Right renal pelvis (tissue), 4 donors: ENCODE measurements at regions not wholly inside any gene's neighbourhood (a gene's known extent, or its start where the extent isn't known, plus 50 kb on each side); places are given as distances from the start of the nearest gene placed in this dataset.
A peak's percentile ranks its signal among the peaks of the same experiment; 100 is the strongest.

Experiments
- DNase-seq, 4 donors: peaks; one replicate each; pipeline ENCODE4 v3.0.0-alpha.2; 2013; ENCODE audit warnings: low read depth in 4 of 4, low spot score in 3 of 4, missing footprints in 1 of 4

DNA sequence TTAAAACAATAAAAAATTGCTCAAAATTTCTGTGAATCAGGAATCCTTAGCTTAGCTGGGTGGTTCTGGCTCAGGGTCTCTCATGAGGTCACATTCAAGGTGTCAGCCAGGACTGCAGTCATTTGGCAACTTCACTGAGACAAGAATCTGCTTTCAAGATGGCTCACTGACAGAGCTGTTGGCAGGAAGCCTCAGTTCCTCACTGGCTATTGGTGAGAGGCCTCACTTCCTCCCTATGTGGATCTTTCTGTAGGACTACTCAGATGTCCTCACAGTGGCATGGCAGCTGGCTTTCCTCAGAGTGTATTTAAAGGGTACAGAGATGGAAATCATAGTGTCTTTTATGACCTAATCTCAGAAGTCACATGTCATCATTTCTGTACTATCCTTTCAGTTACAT is 785.7 kb downstream of the ADGRL2 start:
- no peak for DNase-seq

DNA sequence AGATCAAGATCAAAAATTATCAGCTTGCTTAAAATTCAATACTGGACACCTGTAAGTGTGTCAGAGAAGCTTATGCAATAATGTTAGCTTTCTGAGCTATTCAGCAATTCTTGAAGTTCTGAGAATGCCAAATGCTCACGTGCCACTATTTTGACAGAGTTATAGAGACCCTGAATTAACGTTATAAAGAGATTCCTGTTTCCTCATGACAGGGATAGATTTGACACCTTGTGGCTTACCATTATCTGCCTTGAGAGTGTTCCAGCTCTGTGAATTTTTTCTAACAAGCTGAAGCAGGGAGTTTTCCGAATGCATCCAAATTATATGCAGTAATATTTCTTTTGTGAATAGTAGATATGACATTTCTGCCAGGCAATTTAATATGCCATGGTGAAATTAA is 781.6 kb downstream of the ADGRL2 start:
- no peak for DNase-seq

DNA sequence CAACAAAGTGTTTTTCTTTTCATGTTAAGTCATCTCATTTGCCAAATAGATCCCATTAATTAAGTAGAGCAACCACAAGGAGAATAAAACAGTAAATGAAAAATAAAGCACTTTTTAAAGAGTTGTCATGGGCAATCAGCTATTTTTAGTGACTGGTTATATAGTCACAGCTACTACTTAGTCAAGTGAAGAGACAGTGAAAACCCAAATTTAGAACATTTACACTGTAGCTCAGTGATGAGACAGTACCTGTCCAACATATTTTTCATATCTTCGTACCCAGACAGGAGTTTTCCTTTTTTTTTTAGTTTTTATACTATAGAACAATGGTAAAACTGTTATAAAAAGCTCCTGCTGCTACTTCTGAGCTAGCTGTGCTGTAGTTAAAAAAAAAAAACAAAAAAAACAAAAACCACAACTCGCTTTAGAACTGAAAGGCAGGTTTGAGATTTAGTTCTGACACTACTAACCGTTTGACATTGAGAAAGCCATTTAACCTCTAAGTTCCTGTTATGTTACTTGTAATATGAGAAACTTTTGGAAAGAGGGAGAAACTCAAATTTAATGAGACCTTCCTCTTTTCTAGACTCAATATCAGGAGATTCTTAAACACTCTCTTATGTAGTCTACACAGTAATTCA is 777.5 kb downstream of the ADGRL2 start:
- DNase-seq = no peak

DNA sequence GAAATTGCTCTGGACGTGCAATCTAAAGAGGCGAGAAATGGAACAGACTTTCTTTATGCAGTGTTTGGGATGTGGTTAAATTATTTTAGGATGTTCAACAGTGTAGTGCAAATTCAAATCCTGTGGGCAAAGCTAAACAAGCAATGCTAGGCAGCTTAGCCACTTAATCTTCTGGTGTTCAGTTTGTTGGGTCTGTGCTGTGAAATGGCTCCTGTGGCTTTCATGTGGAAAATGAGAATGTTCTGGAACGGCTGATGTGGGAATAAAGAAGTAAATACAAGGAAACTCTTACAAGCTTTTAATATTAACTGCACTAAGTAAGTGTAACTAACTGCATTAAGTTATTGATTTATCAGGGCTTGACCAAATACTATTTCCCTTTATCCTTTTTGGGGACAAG is 766.6 kb downstream of the ADGRL2 start:
- DNase-seq = peak in 1 of 4 donors; percentile 20

DNA sequence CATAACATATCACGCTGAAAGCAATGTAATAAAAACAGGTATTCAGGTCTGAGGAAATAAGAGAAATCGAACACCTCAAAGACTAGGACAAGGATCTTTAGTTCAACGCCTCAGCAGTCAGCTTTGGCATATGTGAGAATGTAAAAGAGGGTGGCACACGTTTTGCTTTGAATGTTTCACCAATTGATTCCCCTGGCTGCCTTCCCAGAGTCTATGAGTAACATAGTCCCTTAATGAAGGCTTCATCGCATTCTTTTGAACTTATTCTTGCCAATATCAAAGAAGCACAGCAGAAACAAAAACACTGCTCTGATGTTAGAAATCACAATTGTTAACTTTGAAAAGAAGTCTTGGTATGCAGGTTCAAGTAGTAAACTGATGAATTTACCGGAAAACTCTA is 764.8 kb downstream of the ADGRL2 start:
- no peak for DNase-seq

DNA sequence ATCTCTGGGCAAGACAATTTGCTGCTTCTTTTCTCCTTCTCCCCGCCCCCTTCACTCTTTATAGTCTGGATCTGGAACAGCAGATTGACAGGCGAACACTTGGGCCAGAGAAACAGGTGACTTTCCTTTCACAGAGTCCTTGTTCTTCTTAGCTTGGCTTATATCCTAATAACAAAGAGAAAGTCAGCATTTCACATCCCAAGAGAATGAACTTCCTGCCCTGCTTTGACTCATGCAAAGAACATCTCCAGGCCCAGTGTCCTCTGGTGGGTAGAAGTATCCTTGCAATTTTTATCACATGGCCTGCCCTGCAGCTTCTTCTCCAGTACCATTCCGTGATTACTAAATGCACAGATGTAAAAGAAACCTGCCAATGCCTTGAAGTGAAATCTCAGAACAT is 764.4 kb downstream of the ADGRL2 start:
- DNase-seq = no peak

DNA sequence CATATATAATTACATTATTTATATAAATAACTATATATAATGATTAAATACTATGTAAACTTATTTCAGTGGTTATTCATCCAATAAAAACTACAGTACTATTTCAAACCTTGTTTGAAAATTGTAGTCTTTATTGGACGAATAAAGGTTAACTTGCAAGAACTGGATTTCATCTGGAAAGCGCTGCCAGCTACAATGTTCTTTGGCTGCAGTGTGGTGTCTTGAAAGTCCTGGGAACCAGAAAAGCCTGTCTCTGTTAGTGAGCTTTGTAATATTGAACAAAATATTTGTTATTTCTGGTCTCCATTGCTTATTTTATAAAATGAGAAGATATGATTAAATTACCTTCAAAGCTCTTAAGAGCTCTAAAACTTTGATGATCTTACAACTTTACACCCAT is 763.6 kb downstream of the ADGRL2 start:
- no peak for DNase-seq

DNA sequence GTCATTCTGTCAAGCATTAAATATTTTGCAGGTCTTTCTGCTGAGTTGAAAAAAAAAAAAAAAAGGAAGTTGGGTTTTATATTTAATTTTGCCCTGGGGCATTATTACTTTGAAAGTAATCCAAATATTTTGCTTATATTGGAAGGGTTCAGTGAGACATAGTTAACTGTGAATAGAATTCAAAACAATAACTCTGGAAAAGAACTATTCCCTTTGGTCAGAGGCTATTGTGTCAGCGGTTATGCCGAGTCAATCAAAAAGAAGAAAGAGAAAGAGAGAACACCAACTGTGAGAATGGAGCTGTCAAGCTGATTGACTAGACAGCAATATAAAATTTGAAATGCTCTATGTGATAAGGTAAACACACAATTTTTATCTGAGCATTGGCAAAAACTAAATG is 761.7 kb downstream of the ADGRL2 start:
- DNase-seq = no peak

DNA sequence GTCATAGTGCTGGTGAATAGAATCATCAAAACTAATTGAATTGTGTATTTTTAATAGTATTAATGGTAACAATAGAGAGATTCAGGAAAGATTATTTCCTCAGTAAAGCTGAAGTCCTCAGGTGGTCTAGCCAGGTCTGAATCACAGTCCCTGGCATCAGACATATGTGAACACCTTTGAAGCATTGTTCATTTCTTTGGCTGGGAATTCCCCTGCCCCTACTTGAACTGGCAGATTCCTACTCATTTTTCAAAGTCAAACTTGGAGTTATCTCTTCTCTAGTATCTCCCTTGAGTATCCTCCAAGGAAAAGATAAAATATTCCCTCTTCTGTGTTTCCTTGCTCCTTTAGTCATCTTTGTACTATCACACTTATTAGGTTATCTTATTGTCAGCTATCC is 759.8 kb downstream of the ADGRL2 start:
- no peak for DNase-seq

DNA sequence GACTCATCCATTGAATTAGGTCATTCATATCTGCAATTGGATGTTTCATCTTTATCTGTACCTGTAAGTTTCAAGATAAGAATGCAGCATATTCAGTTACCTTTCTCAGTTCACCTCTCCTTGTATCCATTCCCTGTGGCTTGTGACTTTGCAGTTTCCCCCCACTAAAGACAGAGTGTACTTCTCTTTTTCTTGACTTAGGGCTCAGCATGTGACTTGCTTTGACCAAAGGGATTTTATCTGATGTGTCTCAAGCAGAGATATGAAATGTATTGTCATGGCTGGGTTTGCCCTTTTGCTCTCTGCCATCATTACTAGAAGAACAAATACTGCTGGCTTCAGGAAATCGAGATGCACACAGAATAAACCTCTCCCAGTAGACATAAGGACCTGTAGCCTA is 754.8 kb downstream of the ADGRL2 start:
- no peak for DNase-seq

DNA sequence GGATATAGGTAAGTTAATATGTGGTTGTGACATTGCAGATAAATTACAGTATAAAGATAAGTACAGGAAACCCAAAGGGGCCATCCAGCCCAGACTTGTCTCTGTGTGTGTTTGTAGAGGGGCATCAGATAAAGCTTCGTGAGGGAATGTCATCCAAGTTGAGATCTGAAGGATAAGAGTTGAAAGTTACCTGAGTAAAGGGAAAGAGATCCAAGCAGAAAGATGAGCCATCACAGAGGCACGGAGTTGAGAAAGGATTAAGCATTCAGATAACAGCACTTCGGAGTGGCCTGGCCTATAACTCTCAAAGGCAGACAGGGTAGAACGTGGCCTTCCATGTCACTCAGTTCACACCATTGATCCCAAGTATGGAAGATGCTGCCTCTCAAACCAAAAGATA is 749.1 kb downstream of the ADGRL2 start:
- DNase-seq = no peak

DNA sequence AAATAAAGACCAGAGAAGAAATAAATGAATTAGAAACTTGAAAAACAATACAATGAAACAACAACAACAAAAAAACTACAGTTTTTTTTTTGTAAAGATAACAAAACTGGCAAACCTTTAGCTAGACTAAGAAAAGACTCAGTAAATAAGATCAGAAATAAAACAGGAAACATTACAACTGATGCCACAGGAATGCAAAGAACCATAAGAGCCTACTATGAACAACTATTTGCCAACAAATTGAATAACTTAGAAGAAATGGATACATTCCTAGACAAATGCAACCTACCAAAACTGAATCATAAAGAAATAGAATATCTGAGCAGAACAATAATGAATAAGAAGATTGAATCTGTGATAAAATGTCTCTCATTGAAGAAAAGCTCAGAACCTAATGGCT is 742.0 kb downstream of the ADGRL2 start:
- DNase-seq = no peak

DNA sequence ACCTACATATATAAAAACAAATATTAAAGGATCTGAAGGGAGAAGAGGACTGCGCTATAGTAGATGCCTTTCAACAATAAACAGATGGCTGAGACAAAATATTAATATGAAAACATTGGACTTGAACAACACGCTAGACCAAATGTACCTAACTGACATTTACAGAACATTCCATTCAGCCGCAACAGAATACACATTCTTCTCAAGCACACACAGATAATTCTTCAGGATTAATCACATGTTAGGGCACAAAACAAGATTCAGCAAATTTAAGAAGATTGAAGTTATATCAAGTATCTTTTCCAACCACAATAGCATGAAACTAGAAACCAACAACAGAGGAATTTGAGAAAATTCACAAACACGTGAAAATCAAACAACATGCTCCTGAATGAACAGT is 741.4 kb downstream of the ADGRL2 start:
- no peak for DNase-seq

DNA sequence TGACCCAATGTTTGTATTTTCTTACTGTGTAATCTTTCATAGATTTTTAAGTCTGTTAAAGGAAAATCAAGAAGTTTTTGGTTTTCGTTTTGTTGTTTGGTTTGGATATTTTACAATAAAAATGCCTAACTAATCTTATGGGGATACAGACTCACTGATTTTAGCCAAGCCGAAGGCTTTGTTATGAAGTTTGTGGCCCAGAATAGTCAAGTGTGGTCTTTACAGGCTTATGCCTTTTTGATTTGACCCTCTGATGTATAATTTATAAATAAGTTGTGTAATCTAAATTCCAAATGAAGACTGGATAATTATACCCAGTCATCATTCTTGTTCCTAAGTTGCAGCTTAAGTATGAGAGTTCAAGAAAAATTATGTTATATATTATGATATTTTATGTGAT is 739.3 kb downstream of the ADGRL2 start:
- no peak for DNase-seq

DNA sequence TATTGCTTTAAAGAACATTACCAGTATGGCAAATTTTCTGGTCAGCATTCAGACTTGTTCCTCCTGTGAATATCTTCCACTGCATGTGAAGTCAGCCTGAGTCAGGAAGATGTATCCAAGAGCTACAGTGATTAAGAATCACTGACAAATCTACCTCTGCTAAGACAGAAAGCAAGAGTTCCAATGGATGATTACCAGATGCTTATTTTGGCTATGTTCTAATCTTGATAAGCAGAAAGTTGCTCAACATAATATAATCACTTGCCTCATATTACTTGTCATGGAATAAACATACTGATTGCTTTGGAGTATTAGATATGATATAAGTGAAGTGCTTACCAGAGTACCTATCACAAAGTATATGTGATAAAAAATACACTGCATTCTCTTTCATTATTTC is 738.1 kb downstream of the ADGRL2 start:
- DNase-seq = no peak

DNA sequence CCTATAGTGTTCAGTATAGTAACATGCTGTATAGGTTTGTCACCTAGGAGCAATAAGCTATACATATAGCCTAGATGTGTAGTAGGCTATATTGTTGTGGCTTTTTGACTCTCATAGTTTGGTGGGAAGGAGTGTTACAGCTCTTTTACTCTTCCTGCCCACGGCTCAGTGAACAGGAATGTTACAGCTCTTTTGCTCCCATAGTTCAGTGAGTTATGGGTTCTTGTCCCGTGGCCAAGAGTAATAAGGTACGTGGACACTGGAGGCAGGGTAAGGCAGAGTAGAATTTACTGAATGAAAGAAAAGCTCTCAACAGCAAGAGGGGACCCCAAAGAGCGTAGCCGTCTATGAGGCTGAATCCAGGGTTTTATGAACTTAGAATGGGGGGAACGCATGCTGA is 734.3 kb downstream of the ADGRL2 start:
- DNase-seq = no peak

DNA sequence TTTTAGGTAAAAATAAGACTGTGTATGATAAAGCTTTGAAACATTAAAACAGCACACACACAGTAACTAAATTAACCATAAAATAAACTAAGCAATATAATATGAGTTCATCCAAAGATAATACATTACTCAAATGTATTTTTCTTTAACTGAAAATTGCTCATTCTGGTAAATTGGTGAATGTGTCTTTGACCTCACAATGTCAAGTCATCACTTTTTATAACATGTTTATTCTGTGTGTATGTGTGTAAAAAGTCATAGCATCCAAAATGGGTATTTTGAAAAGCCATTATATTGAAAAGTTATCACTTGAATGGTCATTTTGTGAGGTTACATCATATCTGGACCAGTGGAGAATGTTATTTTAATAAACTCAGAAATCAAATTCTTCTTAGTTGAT is 724.6 kb downstream of the ADGRL2 start:
- no peak for DNase-seq

DNA sequence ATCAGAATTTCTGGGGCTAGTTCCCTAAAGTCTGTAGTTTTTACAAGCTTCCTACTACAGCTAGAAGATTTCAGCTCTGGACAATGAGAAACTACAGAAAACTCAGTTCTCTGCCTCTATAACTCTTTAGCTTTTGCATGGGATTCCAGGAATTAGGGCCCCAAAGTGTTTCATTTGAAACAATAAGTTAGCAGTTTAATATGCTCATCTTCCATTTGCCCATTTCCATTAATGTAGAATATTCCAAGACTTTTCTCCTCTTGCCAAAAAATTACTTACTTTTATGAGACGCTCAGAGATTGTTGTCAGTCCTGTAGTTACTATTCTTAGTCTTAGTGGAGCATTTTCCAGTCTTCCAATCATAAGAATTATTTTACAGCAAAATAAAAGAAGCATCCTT is 719.9 kb downstream of the ADGRL2 start:
- no peak for DNase-seq

DNA sequence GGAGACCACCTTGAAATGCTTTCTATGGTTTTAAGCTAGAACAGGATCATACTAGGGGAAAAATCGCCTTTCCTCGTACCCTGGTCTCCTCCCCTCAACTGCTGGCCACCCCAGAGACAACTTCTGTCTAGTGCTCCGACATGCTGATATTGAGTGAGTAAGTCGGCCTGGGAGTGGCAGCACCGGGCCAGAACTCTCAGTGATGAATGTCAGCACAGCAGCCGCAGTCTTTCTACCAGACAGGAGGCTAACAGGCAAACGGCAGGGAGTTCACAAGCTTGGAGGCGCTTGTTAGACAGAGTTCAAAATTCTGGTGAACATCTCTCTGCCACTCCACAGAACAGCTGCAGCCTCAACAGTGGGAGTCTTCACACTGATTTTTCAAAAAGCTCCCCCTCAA is 716.9 kb downstream of the ADGRL2 start:
- DNase-seq = peak in 2 of 4 donors; percentile 22 to 28

DNA sequence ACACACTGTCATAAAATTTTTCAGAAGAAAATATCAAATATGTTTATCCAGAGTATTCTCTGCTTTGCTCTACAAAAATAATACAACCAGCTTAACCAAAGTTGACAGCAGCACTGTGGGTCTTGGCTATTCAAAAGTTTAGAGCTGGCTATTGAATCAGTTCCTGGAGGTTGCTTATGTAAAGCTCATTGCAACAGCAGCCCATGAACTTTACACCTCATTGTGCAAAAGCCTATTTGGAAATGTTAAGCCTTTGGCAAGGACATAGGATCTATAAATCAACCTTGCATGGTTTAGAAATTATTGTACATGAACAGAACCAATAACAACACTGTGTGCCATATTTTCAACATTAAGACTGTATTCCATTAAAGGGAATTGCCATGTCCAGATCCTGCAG is 714.9 kb downstream of the ADGRL2 start:
- DNase-seq = no peak

DNA sequence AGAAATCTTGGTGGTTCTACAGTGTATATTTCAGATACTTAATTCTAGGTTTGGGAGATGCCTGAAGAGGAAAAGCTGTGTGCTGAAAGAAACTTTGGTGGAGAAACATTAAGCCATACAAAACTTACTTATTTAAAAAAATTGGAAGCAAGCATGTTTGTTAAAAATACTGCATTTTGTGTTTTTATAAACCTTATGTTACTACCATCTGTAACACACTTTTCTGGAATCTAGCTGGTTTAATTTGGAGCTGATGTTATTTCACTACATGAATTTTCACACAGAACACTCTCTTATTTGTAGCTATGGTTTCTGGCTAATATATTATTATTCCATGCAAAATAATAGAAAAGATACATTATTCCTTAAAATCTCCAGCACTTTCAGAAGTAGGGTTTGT is 710.7 kb downstream of the ADGRL2 start:
- no peak for DNase-seq

DNA sequence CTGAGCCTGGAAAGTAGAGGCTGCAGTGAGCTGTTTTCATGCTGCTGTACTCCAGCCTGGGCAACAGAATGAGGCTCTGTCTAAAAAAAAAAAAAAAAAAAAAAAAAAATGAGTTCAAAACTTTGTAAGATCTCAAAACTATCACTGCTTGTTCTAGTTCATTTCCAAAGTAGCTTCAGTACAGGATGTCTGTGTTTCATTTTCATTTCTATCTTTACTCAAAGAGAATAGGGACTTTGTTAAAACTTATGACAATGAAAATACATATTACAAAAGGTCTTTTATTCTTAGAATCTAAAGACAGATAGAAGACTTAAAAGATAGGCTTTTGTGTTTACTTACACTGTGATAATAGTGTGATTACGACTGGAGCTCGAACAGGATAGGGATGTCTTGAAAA is 709.7 kb downstream of the ADGRL2 start:
- DNase-seq = no peak

DNA sequence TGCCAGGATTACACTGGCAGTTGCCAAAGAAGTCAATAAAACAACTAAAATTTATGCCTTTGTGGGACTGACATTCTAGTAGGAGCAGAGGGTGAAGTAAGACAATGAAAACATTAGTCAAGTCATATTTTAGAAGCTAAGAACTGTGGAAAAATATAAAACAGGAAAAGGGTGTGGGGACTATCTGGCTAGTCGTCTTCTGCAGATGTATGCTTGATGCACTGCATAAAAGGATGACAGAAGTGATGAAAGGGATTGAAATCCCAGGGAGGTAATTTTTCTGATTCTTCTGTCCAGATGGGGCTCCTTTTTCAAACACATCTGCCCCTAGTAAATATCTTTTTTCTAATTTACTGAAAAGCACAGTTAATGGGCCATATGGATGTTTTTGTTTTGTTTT is 706.3 kb downstream of the ADGRL2 start:
- DNase-seq = no peak
